SW480 (cell line): ENCODE measurements at regions not wholly inside any gene's neighbourhood (a gene's known extent, or its start where the extent isn't known, plus 50 kb on each side); places are given as distances from the start of the nearest gene placed in this dataset.
"Not testable (repeated sequence)": the region's sequence is repeated elsewhere in the genome, so short reads cannot be mapped to it uniquely, and the experiment has no call there.

Source experiments
- DNase-seq: peaks from one replicate; pipeline ENCODE4 v3.0.0-alpha.2; 2016; ENCODE audit warnings: low spot score

DNA sequence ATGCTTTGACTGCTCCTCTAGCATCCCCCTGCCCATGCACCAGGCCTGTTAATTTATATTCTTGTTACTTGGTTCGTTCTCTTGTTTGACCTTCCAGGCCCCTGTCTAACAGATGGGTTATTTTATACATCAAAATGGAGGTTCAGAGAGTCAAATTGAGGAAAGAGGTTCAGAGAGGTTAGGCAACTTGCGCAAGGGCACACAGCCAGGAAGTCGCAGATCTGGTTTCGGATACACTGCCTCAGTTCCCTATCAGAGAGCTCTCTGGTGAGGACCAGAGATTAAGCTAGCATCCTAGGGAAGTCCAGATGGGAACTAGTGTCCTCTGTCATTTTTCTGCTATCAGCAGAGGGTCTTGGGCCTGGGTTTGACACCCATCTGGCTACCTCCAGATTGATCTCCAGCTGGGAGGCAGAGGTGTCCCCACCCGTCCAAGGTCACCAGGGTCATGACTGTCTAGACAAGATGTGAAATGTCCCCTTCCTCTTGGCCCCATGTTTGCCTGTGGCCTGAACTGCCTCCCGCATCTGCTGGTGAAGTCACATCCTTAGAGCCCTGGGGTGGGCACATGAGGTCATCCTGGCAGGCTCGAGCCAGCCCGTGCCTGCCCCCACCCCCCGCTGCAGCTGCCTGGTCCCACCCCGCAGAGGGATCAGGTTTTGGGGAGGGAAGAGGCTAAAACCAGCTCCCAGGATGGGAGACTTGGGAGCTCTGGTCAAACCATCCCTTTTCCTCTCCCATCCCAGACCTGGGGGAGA, 84.3 kb upstream of the NCOR2 start:
- DNase-seq: no peak

GRCh38 chr12:124650912-124651311, 83.5 kb upstream of the NCOR2 start:
- DNase-seq: no peak

GRCh38 chr12:124648710-124649384, 81.4 kb upstream of the NCOR2 start:
- no peak for DNase-seq

DNA sequence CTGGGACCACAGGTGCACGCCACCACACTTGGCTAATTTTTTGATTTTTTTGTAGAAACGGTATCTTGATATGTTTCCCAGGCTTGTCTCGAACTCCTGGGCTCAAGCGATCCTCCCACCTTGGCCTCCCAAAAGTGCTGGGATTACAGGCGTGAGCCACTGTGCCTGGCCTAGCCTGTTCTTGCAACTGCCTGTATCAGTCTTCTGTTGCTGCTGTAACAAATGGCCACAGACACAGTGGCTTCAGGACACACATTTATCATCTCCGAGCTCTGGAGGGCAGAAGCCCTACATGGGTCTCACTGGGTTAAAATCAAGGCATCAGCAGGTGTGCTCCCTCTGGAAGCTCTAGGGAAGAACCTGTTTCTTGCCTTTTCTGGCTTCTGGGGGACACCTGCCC, 79.9 kb upstream of the NCOR2 start:
- DNase-seq: no peak

- no peak for DNase-seq
Observed at GRCh38 chr12:124646385-124647230, 79.2 kb upstream of the NCOR2 start.

DNA sequence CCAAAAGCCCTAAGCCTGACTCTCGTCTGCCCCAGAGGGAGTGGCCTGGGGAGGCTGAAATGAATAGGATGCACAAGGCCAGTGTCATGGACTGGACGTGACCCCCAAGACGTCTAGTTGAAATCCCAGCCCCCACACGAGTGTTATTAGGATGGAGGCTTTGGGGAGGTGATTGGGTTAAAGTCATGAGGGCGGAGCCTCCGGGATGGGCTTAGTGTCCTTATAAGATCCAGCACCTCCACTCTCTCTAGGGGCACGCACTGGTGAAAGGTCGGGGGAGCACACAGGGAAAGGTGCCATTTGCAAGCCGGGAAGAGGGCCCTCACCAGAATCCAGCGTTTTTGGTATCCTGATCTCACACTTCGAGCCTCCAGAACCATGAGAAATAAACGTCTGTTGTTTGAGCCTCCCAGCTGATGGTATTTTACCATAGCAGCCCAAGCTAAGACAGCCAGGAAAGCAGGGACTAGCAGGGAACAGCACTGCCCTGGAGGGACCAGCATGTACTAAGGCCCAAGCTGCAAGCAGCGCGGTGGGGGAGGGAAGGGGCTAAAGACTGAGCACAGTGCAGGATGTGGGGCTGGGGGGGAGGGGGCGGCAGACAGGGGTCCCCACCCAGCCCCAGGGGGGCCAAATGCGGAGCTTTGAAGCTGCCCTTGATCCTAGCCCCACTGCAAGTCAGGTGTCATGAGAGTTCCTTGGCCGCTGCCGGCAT, 78.3 kb upstream of the NCOR2 start:
- DNase-seq: no peak

GRCh38 chr12:124643768-124644167, 76.4 kb upstream of the NCOR2 start:
- DNase-seq: not testable (repeated sequence)

GRCh38 chr12:124642105-124642504, 74.7 kb upstream of the NCOR2 start:
- DNase-seq: no peak

GRCh38 chr12:124641591-124641990, 74.2 kb upstream of the NCOR2 start:
- no peak for DNase-seq

DNA sequence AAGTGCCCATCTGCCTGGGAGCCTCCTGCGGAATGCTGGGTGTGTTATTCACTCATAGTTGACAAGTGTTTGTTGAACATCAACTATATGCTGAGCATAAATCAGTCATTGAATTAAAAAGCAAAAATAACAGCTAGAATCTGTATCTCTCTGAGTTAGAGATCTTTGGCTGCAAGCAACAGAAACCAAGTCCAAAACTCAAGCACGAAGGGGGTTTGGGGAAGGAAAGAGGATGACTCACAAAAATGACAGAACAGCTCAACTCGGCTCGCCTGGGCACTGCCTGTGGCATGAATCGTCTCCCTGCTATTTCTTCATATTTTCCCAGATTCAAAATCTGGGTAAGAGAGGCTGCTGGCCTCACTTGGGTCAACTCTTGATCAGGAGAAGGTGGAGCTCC, 72.6 kb upstream of the NCOR2 start:
- no peak for DNase-seq

- DNase-seq: no peak
Observed at GRCh38 chr12:124639122-124639806, 71.9 kb upstream of the NCOR2 start.

GRCh38 chr12:124637581-124637981, 70.2 kb upstream of the NCOR2 start:
- peak; percentile 50 for DNase-seq

DNA sequence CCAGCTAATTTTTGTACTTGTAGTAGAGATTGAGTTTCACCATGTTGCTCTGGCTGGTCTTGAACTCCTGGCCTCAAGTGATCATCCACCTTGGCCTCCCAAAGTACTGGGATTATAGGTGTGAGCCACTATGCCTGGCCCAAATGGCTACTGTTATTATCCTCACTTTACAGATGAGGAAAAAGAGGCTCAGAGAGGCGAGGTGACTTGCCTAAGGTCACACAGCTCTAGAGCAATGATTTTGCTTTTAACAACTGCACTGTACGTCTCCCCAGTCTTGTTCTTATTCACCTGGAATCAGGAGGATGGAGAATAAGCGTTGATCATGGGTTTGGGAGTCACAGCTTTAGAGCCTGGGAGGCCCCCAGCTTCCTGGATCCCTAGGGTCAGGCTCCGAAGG, 69.8 kb upstream of the NCOR2 start:
- no peak for DNase-seq

GRCh38 chr12:124636138-124636978, 68.9 kb upstream of the NCOR2 start:
- DNase-seq: peak; percentile 91

DNA sequence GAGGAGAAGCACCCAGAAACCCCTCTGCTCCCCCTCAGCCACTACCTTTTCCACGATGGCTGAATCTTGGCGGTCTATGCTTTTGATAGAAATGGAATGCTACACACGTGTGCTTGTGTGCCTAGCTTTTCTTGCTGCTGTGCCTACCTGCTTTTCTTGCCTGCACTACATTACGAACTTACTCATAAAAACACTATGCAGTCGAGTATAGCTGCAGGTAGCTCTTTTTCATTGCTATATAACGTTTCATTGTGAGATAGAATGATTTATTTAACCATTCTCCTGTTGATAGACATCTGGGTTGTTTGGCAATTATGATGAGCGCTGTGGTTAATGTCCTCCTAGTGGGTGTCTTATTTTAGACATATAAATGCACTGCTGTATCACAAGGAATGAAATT, 67.9 kb upstream of the NCOR2 start:
- no peak for DNase-seq

DNA sequence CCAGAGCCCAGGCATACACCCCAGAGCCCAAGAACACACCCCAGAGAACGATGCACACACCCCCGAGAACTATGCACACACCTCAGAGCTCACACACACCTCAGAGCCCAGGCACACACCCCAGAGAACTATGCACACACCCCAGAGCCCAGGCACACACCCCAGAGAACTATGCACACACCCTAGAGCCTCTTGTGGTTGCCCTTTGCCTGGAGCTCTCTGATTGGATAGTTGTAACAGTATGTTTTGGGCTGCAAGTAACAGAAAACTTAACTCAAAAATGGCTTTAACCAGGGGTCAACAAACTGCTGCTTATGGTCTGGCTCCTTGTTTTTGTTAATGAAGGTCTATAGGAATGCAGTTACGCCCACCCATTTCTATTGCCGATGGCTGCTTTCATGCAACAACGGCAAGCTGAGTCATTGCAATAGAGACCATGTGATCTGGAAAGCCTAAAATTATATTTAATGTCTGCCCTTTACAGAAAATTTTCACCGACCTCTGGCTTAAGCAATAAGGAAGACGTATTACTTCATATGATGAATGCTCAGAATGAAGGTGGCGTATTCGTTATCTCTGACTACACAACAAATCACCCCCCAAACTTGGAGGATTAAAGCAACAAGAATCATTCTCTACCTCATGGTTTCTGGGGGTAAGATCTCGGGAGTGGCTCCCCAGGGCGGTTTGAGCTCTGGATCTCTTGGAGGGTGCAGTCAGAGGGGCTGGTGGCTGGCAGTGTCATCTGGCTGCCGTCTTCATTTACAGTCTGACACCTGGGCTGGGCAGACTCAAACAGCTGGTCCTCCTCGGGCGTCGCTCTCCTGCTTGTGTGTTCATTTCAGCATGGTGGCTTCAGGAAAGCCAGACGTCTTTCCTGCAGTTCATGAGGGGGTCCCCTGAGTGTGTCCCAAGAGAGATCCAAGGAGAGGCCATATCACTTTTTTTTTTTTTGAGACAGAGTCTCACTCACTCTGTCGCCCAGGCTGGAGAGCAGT, 66.3 kb upstream of the NCOR2 start:
- DNase-seq: peak; percentile 97

DNA sequence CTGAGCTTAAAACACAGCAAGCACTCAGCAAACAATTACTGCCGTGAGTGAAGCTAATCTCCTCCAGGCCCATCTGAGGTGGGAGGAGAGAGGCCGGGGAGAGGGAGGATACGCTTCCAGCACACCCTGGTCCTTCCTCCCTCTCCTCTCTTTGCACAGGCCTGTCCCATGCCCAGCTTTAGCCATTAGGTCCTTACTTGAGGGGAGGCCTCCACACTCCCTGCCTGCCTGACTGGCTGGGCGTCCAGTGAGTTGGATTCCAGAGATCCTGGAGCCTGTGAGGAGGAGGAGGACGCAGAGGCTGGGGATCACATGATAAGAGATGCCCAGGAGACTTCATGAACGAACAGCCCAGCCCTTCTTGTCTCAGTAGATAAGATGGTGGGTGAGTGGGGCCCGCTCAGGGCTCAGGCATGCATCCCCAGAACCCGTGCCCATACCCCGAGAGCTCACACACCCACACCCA, 65.1 kb upstream of the NCOR2 start:
- DNase-seq: peak; percentile 46

DNA sequence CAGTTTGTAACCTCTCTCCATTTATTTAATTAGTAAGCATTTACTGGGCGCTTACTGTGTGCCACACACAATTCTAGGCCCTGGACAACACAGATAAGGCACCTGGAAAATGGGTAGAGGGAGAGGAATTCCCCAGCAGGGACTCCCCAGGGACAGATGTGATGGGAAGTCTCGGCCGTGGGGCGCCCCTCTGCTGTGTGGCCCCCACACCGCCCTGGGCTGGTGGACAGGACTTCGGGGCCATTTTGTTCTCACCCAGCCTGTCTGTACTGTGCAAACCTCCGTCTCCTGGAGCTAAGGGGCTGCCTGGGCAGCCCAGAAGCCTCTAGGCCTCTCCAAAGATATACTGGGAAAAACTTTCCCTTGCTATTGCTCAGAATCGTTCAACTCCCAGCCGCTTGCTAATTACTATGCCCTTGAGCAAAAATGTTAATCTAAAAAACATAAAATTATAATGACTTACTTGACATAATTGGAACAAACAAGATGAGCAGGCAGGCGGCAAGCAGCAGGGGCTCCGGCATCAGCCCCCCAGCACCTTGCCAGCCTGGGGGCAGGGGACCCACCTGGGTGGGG, 64.4 kb upstream of the NCOR2 start:
- no peak for DNase-seq

- no peak for DNase-seq
Observed at GRCh38 chr12:124630791-124631313, 63.4 kb upstream of the NCOR2 start.
